H9 (cell line): ENCODE measurements at regions not wholly inside any gene's neighbourhood (a gene's known extent, or its start where the extent isn't known, plus 50 kb on each side); places are given as distances from the start of the nearest gene placed in this dataset.

ENCODE experiments used
- DNase-seq: peaks from one replicate; pipeline ENCODE4 v3.0.0-alpha.2; 2017
- H2AFZ ChIP-seq: one replicate; pipeline ENCODE4 v1.6.1; 2013; ENCODE audit warnings: mild to moderate bottlenecking, low read length, control low read depth, moderate library complexity
- H2AK5ac ChIP-seq: 2 replicates; pipeline ENCODE4 v1.6.1; 2013; ENCODE audit warnings: low read length, control low read depth, mixed read lengths; ENCODE audit not compliant: insufficient read length
- H2BK120ac ChIP-seq: one replicate; pipeline ENCODE4 v1.6.1; 2013; ENCODE audit warnings: low read depth, mild to moderate bottlenecking, low read length, control low read depth, inconsistent platforms; ENCODE audit not compliant: poor library complexity, severe bottlenecking
- H2BK12ac ChIP-seq: 2 replicates; pipeline ENCODE4 v1.6.1; 2013; ENCODE audit warnings: low read length, control low read depth, mixed read lengths, low read depth; ENCODE audit not compliant: insufficient read length
- H2BK15ac ChIP-seq: 2 replicates; pipeline ENCODE4 v1.6.1; 2013; ENCODE audit warnings: low read depth, low read length, control low read depth
- H2BK20ac ChIP-seq: one replicate; pipeline ENCODE4 v1.6.1; 2013; ENCODE audit warnings: low read depth, mild to moderate bottlenecking, low read length, control low read depth, inconsistent platforms; ENCODE audit not compliant: poor library complexity, severe bottlenecking
- H2BK5ac ChIP-seq: 2 replicates; pipeline ENCODE4 v1.6.1; 2013; ENCODE audit warnings: low read length, control low read depth, mixed read lengths; ENCODE audit not compliant: insufficient read length
- H3K14ac ChIP-seq: 2 replicates; pipeline ENCODE4 v1.6.1; 2013; ENCODE audit warnings: low read length, control low read depth; ENCODE audit not compliant: insufficient read depth
- H3K18ac ChIP-seq: 2 replicates; pipeline ENCODE4 v1.6.1; 2013; ENCODE audit warnings: low read depth, mild to moderate bottlenecking, mixed read lengths, low read length, control low read depth; ENCODE audit not compliant: insufficient read length
- H3K23ac ChIP-seq: 2 replicates; pipeline ENCODE4 v1.6.1; 2013; ENCODE audit warnings: low read length, control low read depth, mixed read lengths, low read depth; ENCODE audit not compliant: insufficient read length
- H3K23me2 ChIP-seq: 2 replicates; pipeline ENCODE4 v1.6.1; 2013; ENCODE audit warnings: low read depth, mild to moderate bottlenecking, mixed read lengths, low read length, control low read depth; ENCODE audit not compliant: insufficient read length, poor library complexity, severe bottlenecking
- H3K27ac ChIP-seq: 2 replicates; pipeline ENCODE4 v1.5.1; 2013; ENCODE audit warnings: low read length, control low read depth, mixed read lengths, low read depth; ENCODE audit not compliant: insufficient read length
- H3K27me3 ChIP-seq: 2 replicates; pipeline ENCODE4 v1.6.1; 2013; ENCODE audit warnings: low read length, control low read depth, inconsistent platforms; ENCODE audit not compliant: insufficient read depth
- H3K4ac ChIP-seq: 2 replicates; pipeline ENCODE4 v1.6.1; 2013; ENCODE audit warnings: low read depth, mild to moderate bottlenecking, control low read depth, inconsistent platforms, low read length, moderate library complexity
- H3K4me1 ChIP-seq: 2 replicates; pipeline ENCODE4 v1.6.1; 2013; ENCODE audit warnings: low read length, control low read depth, inconsistent platforms; ENCODE audit not compliant: insufficient read depth
- H3K4me2 ChIP-seq: 2 replicates; pipeline ENCODE4 v1.6.1; 2013; ENCODE audit warnings: low read length, control low read depth, mixed read lengths; ENCODE audit not compliant: insufficient read length, insufficient read depth
- H3K56ac ChIP-seq: 2 replicates; pipeline ENCODE4 v1.6.1; 2013; ENCODE audit warnings: low read depth, mild to moderate bottlenecking, mixed read lengths, low read length, control low read depth; ENCODE audit not compliant: insufficient read length
- H3K79me1 ChIP-seq: 2 replicates; pipeline ENCODE4 v1.6.1; 2013; ENCODE audit warnings: low read depth, mild to moderate bottlenecking, moderate library complexity, low read length, control low read depth, inconsistent platforms; ENCODE audit not compliant: insufficient read depth, poor library complexity, severe bottlenecking
- H3K79me2 ChIP-seq: 2 replicates; pipeline ENCODE4 v1.6.1; 2013; ENCODE audit warnings: low read length, control low read depth, inconsistent platforms; ENCODE audit not compliant: insufficient read depth
- H3K9ac ChIP-seq: 2 replicates; pipeline ENCODE4 v1.6.1; 2013; ENCODE audit warnings: low read length, control low read depth, mixed read lengths; ENCODE audit not compliant: insufficient read length; ENCODE audit errors: extremely low read depth
- H3K9me3 ChIP-seq: one replicate; pipeline ENCODE4 v1.6.1; 2013; ENCODE audit warnings: low read depth, low read length, inconsistent platforms; ENCODE audit not compliant: control insufficient read depth
- H3T11ph ChIP-seq: one replicate; pipeline ENCODE4 v1.6.1; 2013; ENCODE audit warnings: mild to moderate bottlenecking, low read length, control low read depth, inconsistent platforms
- H4K20me1 ChIP-seq: one replicate; pipeline ENCODE4 v1.6.1; 2013; ENCODE audit not compliant: control insufficient read depth, insufficient read length, insufficient read depth
- H4K5ac ChIP-seq: 2 replicates; pipeline ENCODE4 v1.6.1; 2013; ENCODE audit warnings: low read depth, mild to moderate bottlenecking, mixed read lengths, low read length, control low read depth; ENCODE audit not compliant: insufficient read length
- H4K8ac ChIP-seq: replicated peaks from 2 replicates; pipeline ENCODE4 v1.6.1; 2013; ENCODE audit warnings: low read length, control low read depth, mixed read lengths, low read depth; ENCODE audit not compliant: insufficient read length
- H4K91ac ChIP-seq: 2 replicates; pipeline ENCODE4 v1.6.1; 2013; ENCODE audit warnings: low read depth, mild to moderate bottlenecking, moderate library complexity, mixed read lengths, low read length, control low read depth; ENCODE audit not compliant: insufficient read length
- H3K27ac Mint-ChIP-seq, 3 experiments: 2 replicates in 2 of 3; 3 replicates in 1 of 3; pipeline ENCODE4 v1.8.0; 2020 to 2021; ENCODE audit warnings: mixed read lengths in 3 of 3, mild to moderate bottlenecking in 1 of 3, moderate library complexity in 1 of 3
- H3K27me3 Mint-ChIP-seq: 2 replicates; pipeline ENCODE4 v1.8.0; 2021; ENCODE audit warnings: low read depth, mild to moderate bottlenecking, moderate library complexity, mixed read lengths
- H3K36me3 Mint-ChIP-seq, 3 experiments: 2 replicates in 2 of 3; 3 replicates in 1 of 3; pipeline ENCODE4 v1.8.0; 2020 to 2021; ENCODE audit warnings: low read depth in 3 of 3, mixed read lengths in 3 of 3; ENCODE audit not compliant: insufficient read depth in 1 of 3
- H3K4me1 Mint-ChIP-seq, 2 experiments: 2 replicates each; pipeline ENCODE4 v1.8.0; 2020; ENCODE audit warnings: mixed read lengths in 2 of 2
- H3K4me3 Mint-ChIP-seq, 2 experiments: 2 replicates in 1 of 2; 3 replicates in 1 of 2; pipeline ENCODE4 v1.8.0; 2020 to 2021; ENCODE audit warnings: mild to moderate bottlenecking in 2 of 2, mixed read lengths in 2 of 2, moderate library complexity in 1 of 2
- H3K9me3 Mint-ChIP-seq, 2 experiments: 2 replicates in 1 of 2; 3 replicates in 1 of 2; pipeline ENCODE4 v1.8.0; 2020; ENCODE audit warnings: mild to moderate bottlenecking in 2 of 2, mixed read lengths in 2 of 2, moderate library complexity in 1 of 2
- CTCF ChIP-seq: fragments of 200-600 bp; sonication (generic); conservative IDR thresholded peaks from 3 replicates; pipeline ENCODE4 v1.8.0; 2021; ENCODE audit warnings: antibody characterized with exemption, mild to moderate bottlenecking
- WGBS: extraction: QIAGEN DNeasy Blood & Tissue Kit; methylation state at CpG from one replicate; pipeline ENCODE4 v1.1.7; 2013; ENCODE audit warnings: missing lambda C conversion rate, low lambda C conversion rate, mixed read lengths; ENCODE audit not compliant: insufficient read length; ENCODE audit errors: extremely low coverage; 5-methylcytosine and 5-hydroxymethylcytosine counted together

- Histone ChIP-seq H3K18ac (no peak overlapping the region), H2AFZ (no peak overlapping the region), H2BK20ac (no peak overlapping the region), H3K27ac (no peak overlapping the region), H3K14ac (no peak overlapping the region), H3K79me1 (no peaks in the 10 kb centered on the region), H3K56ac (no peak overlapping the region), H3K27me3 (no peaks in the 10 kb centered on the region), H3K9ac (no peak overlapping the region), H2BK12ac (no peak overlapping the region), H4K8ac (no peak overlapping the region), H2AK5ac (no peak overlapping the region), H3K4me2 (no peak overlapping the region), H3K4me1 (no peaks in the 10 kb centered on the region), H3T11ph (no peak overlapping the region), H2BK120ac (no peak overlapping the region), H4K91ac (no peak overlapping the region), H3K23ac (no peak overlapping the region), H2BK15ac (no peak overlapping the region), H3K23me2 (no peaks in the 10 kb centered on the region), H3K79me2 (no peaks in the 10 kb centered on the region), H4K20me1 (no peaks in the 10 kb centered on the region), H3K9me3 (no peaks in the 10 kb centered on the region), H2BK5ac (no peak overlapping the region), H3K4ac (no peak overlapping the region), H4K5ac (no peak overlapping the region)
- no peak for DNase-seq
- Mint-ChIP-seq H3K4me1 (peaks cover 3 to 4% of the 10 kb centered on the region in 2 experiments; a peak in 2 of 4 replicates), H3K27ac (no peak overlapping the region), H3K36me3 (peaks cover 0 to 7% (median 4%) of the 10 kb centered on the region in 3 experiments; a peak in 4 of 7 replicates), H3K27me3 (no peaks in the 10 kb centered on the region), H3K9me3 (peaks cover 63 to 68% of the 10 kb centered on the region in 2 experiments), H3K4me3 (no peak overlapping the region)
- TF ChIP-seq CTCF = no peak
- no CpG with 5 or more reads among the region's 3 CpGs for WGBS
Observed at GRCh38 chrX:84634201-84634782, 132.0 kb upstream of the HDX start.
